NCI-H2107 treated with DMSO at 0.1 percent for 48 hours (cell line): ENCODE measurements at regions not wholly inside any gene's neighbourhood (a gene's known extent, or its start where the extent isn't known, plus 50 kb on each side); places are given as distances from the start of the nearest gene placed in this dataset.
"Not testable (repeated sequence)": the region's sequence is repeated elsewhere in the genome, so short reads cannot be mapped to it uniquely, and the experiment has no call there.

Experiments
- DNase-seq: peaks from one replicate; lab custom pipeline; 2025; ENCODE audit not compliant: unreplicated experiment; lab: John Stamatoyannopoulos, UW

GRCh38 chr1:37159102-37159501 lies 124.8 kb upstream of the GRIK3 start:
- no peak for DNase-seq

GRCh38 chr1:37161171-37161570 lies 126.9 kb upstream of the GRIK3 start:
- DNase-seq, result no peak

DNA sequence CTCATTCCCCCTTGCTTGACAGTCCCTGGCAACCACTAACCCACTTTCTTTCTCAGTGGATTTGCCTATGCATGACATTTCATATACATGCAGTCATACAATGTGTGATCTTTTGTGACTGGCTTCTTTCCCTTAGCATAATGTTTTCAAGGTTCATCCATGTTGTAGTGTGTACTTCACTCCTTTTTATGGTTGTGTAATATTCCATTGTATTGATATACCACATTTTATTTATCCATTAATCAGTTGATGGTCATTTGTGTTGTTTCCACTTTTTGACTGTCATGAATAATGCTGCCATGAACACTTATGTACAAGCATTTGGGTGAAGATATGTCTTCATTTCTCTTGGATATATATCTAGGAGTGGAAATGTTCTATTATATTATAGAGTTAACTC lies 127.7 kb upstream of the GRIK3 start:
- DNase-seq, result no peak

- no peak for DNase-seq
Measured at GRCh38 chr1:37166005-37166404, 131.7 kb upstream of the GRIK3 start.

DNA sequence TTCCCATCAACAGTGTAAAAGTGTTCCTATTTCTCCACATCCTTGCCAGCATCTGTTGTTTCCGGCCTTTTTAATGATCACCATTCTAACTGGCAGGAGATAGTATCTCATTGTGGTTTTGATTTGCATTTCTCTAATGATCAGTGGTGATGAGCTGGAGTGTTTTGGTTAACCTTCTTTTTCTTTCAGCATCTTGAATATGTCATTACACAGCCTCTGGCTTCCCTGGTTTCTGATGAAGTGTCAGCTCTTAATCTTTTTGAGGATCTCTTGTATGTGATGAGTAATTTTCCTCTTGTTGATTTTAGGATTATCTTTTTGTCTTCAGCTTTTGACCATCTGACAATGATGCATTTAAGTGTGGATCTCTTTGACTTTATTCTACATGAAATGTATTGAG lies 133.2 kb upstream of the GRIK3 start:
- no peak for DNase-seq

DNA sequence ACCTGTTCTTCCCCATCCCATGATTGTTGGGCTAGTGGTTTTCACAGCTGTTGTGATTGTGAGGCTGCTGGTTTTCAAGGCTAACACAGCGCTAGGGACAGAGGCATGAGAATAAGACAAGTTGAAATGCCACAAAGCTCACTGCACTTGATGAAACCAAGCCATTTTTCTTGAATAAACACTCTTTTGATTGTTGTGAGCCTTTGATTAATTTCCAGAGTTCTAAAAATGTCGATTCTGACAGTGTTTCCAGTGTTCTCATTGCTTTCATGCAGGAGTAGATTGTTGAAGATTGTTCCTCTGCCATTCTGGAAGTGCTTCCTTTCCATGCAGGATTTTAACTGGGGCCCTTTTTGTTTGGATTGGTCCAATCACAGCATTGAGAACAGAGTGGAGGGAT lies 134.9 kb upstream of the GRIK3 start:
- no peak for DNase-seq

DNA sequence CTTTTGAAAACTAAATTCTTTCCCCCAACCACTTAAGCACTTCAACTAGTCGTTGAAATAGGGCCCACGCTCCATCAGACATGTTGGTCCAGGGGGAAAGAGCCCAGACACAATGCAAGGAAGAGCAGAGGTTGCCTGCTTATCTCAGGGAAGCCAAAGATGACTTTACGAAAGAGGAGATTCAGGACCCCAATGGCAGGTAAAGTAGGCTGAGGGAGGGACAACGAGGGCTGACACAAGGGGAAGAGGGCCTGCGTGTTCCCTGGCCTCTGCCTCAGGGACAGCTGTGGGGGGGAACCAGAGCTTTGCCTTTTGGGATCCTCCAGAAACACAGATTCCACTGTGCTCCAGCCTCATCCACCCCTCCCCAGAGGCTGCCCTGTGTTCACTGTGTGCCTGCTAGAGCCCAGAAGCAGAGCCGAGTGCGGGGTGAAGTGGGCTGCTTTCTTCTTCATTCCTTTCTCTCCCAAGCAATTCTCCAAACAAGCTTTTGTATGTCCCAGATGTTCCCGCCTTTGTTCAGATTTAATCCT lies 135.5 kb upstream of the GRIK3 start:
- no peak for DNase-seq

DNA sequence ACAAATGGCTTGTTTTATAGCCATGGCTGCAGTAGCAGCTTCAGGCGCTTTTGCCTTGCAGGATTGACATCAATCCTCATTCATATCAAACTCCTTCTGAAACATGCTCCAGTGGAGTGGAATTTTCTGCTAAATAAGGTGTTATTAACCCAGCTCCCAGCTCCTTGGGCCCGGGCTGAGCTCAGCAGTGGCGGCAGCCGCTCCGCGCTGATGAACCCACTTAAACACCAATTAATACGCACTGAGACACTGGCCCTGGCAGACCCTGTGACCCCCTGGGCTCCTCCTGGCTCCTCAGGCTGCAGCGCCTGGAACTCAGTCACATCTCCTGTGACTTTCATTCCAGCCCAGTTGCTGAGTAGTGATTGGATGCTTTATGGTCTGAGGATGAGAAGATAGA lies 137.4 kb upstream of the GRIK3 start:
- no peak for DNase-seq

GRCh38 chr1:37174341-37174740 lies 140.0 kb upstream of the GRIK3 start:
- DNase-seq, result no peak

- no peak for DNase-seq
Measured at GRCh38 chr1:37174876-37175275, 140.6 kb upstream of the GRIK3 start.

- DNase-seq, result no peak
Measured at GRCh38 chr1:37175666-37176215, 141.4 kb upstream of the GRIK3 start.

DNA sequence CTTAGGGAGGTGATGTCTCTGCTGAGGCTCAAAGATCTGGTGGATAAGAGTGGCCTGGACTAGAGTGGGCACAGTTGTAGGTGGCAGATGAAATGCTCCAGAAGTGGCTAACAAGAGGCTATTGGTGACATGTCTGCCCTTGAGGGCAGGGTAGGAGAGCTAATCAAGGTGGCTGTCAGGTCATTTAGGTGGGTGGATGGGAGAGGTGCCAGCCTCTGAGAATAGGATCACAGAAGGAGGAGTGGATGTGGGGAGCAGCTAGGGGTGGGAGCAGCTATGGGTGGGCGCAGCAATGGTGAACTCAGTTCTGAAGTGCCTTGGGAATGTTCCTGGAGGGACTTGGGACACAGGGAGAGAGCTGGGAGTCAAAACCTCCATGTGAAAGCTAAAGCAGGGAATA lies 142.0 kb upstream of the GRIK3 start:
- DNase-seq, result no peak

GRCh38 chr1:37177230-37177864 lies 143.0 kb upstream of the GRIK3 start:
- peak; percentile 52 for DNase-seq

- peak; percentile 95 for DNase-seq
Measured at GRCh38 chr1:37181425-37181824, 147.1 kb upstream of the GRIK3 start.

- no peak for DNase-seq
Measured at GRCh38 chr1:37184789-37185188, 150.5 kb upstream of the GRIK3 start.

DNA sequence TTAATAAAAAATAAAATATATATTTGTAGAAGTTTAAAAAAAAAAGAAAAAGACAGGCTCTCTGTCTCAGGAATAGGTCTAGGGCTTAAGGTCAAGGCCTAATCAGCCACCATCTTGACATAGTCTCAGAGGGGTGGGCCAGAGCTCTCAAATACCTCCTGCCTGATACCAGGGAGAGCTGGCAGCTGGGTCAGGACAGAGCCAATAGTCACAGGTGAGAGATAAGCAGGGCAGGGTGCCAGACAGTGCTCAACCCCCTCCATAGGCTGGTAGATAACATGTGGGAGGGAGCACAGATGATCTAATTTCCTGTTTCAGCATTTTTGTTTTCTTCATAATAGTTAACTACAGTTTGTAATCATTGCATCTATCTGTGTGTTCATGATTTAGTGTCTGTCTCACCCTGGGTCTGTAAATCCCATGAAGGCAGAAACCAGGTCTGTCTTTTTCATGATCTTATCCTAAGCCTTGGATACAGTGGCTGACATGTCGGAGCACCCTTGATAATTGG lies 152.0 kb upstream of the GRIK3 start:
- DNase-seq, result peak; percentile 26

DNA sequence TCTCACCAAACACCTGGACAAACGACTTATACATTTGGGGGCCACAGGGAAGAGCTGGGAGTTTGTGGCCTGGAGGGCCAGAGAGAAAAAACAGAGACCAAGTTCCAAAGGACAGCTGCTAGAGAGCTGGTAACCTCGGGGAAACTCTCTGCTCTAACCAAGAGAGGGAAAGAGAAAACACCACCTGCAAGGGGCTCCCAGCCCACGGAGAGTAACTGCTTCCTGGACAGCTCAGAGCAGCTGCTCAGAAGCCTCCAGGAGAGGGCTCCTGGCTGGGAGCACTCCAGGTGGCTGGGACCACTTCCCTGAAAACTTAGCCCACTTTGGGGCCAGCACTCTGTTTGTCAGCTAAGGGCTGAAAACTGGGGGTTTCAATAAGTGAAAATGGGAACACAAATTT lies 154.8 kb upstream of the GRIK3 start:
- DNase-seq, result no peak

- DNase-seq, result no peak
Measured at GRCh38 chr1:37197411-37197810, 163.1 kb upstream of the GRIK3 start.

DNA sequence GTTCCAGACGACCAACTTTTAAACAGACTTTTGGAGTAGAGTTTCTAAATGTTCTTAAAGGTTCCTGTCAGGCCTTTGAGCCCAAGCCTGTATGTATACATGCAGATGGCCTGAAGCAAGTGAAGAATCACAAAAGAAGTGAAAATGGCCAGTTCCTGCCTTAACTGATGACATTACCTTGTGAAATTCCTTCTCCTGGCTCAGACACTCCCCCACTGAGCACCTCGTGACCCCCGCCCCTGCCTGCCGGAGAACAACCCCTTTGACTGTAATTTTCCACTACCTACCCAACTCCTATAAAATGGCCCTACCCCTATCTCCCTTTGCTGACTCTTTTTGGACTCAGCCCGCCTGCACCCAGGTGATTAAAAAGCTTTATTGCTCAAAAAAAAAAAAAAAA lies 180.0 kb upstream of the GRIK3 start:
- not testable (repeated sequence) for DNase-seq

- no peak for DNase-seq
Measured at GRCh38 chr1:37233606-37234005, 199.3 kb upstream of the GRIK3 start.

DNA sequence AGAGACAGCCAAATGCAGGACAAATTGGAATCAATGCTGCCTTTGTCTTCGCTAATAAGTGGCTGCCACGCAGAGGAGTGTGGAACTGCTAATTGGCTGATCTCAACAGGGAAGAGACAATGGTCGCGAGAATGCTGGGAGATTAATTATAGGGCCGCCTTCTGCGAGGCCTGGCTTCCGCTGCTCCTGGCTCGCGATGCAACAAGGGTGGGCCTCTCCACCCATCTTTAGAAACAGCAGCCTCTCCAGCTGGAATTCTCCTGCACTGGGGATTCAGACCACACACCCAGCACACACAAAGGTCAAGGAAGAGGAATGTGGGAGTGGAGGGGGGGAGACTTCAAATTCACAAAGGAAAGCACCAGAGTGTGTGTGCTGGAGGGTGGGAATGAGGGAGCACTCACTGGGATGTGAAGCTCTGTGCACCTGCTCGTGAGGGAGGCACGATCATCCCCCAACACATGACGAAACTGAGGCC lies 200.7 kb upstream of the GRIK3 start:
- DNase-seq, result peak; percentile 35

- DNase-seq, result no peak
Measured at GRCh38 chr1:37237948-37238347, 203.6 kb upstream of the GRIK3 start.
